ENCODE measurements at regions not wholly inside any gene's neighbourhood (a gene's known extent, or its start where the extent isn't known, plus 50 kb on each side); places are given as distances from the start of the nearest gene placed in this dataset.

GRCh38 chr5:109570362-109570874, 119.3 kb upstream of the MAN2A1 start:
- no peak for DNase-seq (ENCODE audit: low spot score in 2 of 2)
- no peaks in the 10 kb centered on the region for H3K9me3 ChIP-seq
- no peak for TF ChIP-seq CTCF (IDR thresholded peaks at IDR 0.05)
- TF ChIP-seq POLR2AphosphoS5 (IDR thresholded peaks at IDR 0.05), result no peak
- TF ChIP-seq POLR2A (IDR thresholded peaks at IDR 0.05), result no peak
- no peak for TF ChIP-seq EP300 (IDR thresholded peaks at IDR 0.05)
- 92% methylated on average over 20 of the region's 20 CpGs for WGBS
- H3K27ac ChIP-seq, result no peak overlapping the region
- H3K4me3 ChIP-seq, result no peak overlapping the region
- no peaks in the 10 kb centered on the region for H3K27me3 ChIP-seq
- no peaks in the 10 kb centered on the region for H3K4me1 ChIP-seq
- H3K36me3 ChIP-seq, result no peaks in the 10 kb centered on the region

- TF ChIP-seq CTCF (IDR thresholded peaks at IDR 0.05) (no peak), POLR2A (IDR thresholded peaks at IDR 0.05) (no peak), EP300 (IDR thresholded peaks at IDR 0.05) (no peak), POLR2AphosphoS5 (IDR thresholded peaks at IDR 0.05) (no peak)
- no peak for DNase-seq (ENCODE audit: low spot score in 2 of 2)
- WGBS, result 76% methylated on average over 7 of the region's 7 CpGs
These were observed 122.2 kb upstream of the MAN2A1 start for GRCh38 chr5:109567374-109568044.

GRCh38 chr5:109566361-109566760, 123.4 kb upstream of the MAN2A1 start:
- no peaks in the 10 kb centered on the region for H3K9me3 ChIP-seq
- no peak for DNase-seq (ENCODE audit: low spot score in 2 of 2)
- TF ChIP-seq POLR2AphosphoS5 (IDR thresholded peaks at IDR 0.05) (no peak), POLR2A (IDR thresholded peaks at IDR 0.05) (no peak), CTCF (IDR thresholded peaks at IDR 0.05) (no peak), EP300 (IDR thresholded peaks at IDR 0.05) (no peak)
- H3K27ac ChIP-seq, result no peak overlapping the region
- no peaks in the 10 kb centered on the region for H3K27me3 ChIP-seq
- 68% methylated on average over 2 of the region's 2 CpGs for WGBS
- H3K4me3 ChIP-seq, result no peak overlapping the region
- H3K4me1 ChIP-seq, result no peaks in the 10 kb centered on the region
- no peaks in the 10 kb centered on the region for H3K36me3 ChIP-seq

More at GRCh38 chr5:109567374-109568044, 122.2 kb upstream of the MAN2A1 start:
- Histone ChIP-seq H3K36me3 (no peaks in the 10 kb centered on the region), H3K4me1 (no peaks in the 10 kb centered on the region), H3K27ac (no peak overlapping the region), H3K9me3 (no peaks in the 10 kb centered on the region), H3K4me3 (no peak overlapping the region), H3K27me3 (no peaks in the 10 kb centered on the region)

- H3K36me3 ChIP-seq, result no peaks in the 10 kb centered on the region
- no peak overlapping the region for H3K27ac ChIP-seq
- TF ChIP-seq POLR2A (IDR thresholded peaks at IDR 0.05) (no peak), EP300 (IDR thresholded peaks at IDR 0.05) (no peak), CTCF (IDR thresholded peaks at IDR 0.05) (no peak), POLR2AphosphoS5 (IDR thresholded peaks at IDR 0.05) (no peak)
- H3K9me3 ChIP-seq, result no peaks in the 10 kb centered on the region
- 93% methylated on average over 1 of the region's 1 CpG for WGBS
- H3K4me3 ChIP-seq, result no peak overlapping the region
- no peak for DNase-seq (ENCODE audit: low spot score in 2 of 2)
- no peaks in the 10 kb centered on the region for H3K27me3 ChIP-seq
- H3K4me1 ChIP-seq, result no peaks in the 10 kb centered on the region
These were observed 126.0 kb upstream of the MAN2A1 start for GRCh38 chr5:109563739-109564138.

- H3K4me3 ChIP-seq, result no peak overlapping the region
- H3K9me3 ChIP-seq, result no peaks in the 10 kb centered on the region
- no peaks in the 10 kb centered on the region for H3K27me3 ChIP-seq
- TF ChIP-seq CTCF (IDR thresholded peaks at IDR 0.05) (no peak), POLR2A (IDR thresholded peaks at IDR 0.05) (no peak), EP300 (IDR thresholded peaks at IDR 0.05) (no peak), POLR2AphosphoS5 (IDR thresholded peaks at IDR 0.05) (no peak)
- no peak for DNase-seq (ENCODE audit: low spot score in 2 of 2)
- no peak overlapping the region for H3K27ac ChIP-seq
- no peaks in the 10 kb centered on the region for H3K36me3 ChIP-seq
- whole genome bisulfite sequencing, result 81% methylated on average over 1 of the region's 1 CpG
- no peaks in the 10 kb centered on the region for H3K4me1 ChIP-seq
These were observed 126.5 kb upstream of the MAN2A1 start for GRCh38 chr5:109563189-109563588.

Measured in suprapubic skin (tissue), 4 donors.